NCI-H2107 treated with DMSO at 0.1 percent for 48 hours (cell line): ENCODE measurements at regions not wholly inside any gene's neighbourhood (a gene's known extent, or its start where the extent isn't known, plus 50 kb on each side); places are given as distances from the start of the nearest gene placed in this dataset.

Experiments used
- DNase-seq: peaks from one replicate; lab custom pipeline; 2025; ENCODE audit not compliant: unreplicated experiment; lab: John Stamatoyannopoulos, UW

DNA sequence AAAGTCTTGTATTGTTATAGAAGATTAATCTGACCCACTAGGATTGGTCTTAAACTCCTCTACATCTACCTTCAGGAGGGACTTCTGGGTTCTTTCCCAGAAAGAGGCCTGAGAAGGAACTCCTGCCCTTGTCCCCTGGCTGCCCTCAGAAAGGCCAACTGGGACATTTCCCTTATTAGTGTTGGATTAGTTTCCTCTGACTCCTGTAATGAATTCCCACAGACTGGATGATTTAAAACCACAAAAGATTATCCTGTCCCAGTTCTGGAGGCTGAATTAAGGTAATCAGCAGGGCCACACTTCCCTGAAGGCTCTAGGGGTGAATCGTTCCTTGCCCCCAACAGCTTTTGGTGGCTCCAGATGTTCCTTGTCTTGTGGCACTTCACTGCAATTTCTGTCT is 102.8 kb upstream of the NMNAT3 start:
- no peak for DNase-seq

DNA sequence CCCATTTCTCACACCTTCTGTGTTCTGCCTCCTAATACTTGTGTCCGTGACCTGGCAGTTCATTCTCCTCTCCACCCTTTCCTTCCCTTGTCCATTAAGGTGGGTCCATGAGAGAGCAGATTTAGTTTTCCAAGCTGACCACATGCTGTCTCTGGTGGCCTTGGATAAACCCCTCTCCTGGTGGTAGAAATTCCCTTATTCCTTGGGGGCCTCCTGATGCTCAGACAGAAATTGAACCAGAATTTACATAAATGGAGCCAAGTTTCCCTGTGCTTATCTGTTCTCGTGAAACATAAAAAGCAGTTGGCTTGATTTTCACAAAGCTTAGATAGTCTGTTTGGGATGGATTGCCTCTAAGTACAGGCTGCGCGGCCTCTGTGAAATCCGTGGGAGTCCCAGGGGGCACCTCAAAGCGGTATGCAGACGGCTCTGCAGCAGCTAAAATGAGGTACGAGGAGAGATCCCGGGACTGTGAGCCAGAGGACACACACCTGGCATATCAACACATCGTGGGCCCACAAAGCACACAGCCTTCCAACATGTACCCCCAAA is 101.0 kb upstream of the NMNAT3 start:
- no peak for DNase-seq

DNA sequence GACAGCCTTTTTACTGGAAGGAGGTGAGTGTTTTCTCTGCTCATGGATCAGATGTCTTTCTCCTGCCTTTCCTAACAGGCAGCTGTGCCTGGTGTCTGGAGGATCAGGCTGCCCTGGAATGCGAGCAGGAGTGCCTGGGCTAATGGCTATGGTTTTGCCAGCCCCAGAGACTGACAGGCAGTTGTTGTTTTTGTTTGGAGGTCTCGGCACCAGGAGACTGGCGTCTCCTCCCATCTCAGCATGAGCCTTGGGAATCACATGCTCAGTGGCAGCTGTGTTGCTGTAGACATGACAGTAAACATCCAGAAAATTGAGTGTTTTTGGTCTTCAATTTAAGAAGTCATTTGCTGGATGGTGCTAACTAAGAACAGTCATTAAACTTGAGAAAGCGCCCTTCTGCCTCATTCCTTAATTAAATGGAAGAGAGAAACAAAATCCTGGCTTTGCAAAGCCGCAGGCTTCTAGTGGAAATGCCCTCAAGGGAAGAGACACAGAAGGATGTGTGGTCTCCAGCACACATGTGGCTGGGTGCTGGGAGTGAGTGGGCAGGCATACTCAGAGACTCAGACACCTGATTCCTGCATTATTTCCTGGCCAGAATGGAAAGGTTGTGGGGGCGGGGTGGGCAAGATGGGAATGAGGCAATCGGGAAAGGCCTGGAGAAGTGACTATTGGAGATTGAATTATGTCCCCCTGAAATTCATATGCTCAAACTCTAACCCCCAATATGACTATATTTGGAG is 97.0 kb upstream of the NMNAT3 start:
- DNase-seq: peak; percentile 89

DNA sequence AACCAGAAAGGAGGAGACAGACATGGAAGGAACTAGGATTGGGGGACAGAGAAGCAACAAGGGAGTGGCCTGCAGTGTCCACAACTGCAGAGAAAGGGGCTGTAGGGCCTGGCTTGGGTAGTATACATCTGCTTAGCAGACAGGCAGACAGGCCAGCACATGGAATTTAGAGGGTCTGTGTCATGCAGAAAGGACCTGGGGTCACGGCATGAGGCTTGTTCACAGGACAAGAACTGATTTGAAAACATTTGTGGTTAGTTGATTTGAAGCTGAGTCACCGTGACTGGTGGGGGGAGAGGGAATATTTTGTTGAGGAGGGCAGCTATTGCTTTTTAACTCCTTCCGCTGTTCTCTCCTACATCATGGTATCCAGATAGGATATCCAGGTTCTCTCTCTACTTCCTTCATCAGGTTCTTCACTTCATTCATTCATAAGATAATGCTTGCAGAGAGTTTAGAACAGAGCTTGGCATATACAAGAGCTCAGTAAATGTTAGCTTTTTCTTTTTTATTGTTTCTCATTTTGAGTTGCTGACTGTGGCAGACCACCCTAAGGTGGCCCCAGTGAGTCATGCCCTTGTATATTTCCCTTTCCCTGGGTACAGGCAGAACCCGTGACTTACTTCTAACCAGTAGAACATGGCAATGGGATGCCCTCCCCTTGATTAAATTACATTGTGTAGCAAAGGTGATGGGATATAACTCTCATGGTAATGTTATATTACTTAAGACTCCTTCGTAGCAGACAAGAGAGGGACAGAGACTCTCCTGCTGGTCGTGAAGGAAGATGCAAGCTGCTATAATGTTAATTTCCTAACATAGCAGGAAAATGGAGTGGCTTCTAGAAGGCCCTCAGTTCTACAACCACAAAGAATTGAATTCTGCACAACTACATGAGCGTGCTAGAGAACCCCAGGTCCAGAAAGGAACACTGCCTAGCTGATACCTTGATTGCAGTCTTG is 95.0 kb upstream of the NMNAT3 start:
- DNase-seq: no peak

DNA sequence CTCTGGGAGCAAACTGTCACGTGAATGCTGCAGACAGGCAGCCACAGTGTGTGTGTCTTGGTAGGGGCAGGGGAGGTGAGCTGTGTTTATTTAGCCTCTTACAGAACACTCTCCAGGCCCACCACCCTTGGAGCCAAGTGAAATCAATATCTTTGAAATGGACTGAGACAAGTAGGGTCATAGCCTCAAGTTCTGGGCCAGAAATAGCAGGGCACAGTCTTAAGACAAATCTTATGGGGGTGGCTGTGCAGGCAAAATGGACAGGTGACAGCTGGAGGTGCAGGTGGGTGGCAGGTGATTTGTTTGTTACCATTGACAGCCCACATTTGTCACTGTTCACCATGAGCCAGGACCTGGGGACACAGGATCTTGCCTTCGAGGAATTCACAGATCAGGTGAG is 93.6 kb upstream of the NMNAT3 start:
- DNase-seq: no peak

DNA sequence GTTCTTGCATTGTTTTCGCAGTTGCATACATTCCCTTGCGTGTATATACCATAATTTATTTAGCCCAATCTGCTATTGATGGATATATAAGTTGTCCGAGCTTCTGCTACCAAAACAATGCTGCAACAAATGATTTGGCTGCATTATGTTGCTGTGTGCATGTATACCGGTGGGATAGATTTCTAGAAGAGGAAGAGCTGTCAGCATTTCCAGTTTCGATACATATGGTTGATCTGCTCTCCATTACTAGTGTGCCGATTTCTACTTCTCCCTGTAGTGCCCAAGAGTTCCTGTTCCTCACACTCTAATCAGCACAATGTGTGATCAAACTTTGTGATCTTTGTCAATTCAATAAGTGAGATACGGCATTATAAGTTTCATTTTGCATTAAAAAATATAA is 92.8 kb upstream of the NMNAT3 start:
- no peak for DNase-seq

DNA sequence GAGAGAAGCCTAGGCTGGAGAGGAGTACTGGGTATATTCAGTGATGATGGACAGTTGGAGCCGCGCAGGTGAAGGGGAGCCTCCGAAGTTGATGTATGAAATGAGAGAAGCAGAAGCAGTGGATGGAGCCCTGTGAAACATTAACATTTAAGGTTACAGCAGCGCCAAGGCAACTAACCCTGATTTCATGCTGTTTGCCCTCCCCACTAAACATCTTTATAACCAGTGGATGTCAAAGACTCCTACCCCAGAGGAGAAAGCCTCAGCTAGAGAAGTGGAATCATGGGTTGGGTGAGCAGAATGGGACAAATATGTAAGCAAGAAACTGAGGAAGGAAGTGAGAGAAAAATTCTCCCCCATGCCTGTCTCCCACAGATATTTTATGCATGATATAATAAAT is 92.0 kb upstream of the NMNAT3 start:
- DNase-seq: no peak

DNA sequence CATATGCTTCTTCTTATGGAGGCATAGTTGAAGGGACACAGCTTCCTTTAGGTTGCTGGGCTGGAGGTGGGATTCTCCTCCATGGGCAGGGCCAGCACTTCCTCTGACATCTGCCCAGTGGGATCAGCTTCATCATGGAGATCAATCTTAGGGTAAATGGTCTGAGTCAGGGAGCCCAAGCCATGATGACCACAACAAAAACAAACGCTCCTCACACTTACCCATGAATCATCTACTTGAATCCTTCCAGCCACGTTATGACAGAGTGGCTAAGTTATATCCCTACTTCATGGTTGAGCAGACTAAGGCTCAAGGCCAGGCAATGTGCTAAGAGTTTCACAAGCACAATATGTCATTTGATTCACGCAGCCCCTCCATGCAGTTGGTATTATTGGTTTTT is 87.2 kb upstream of the NMNAT3 start:
- DNase-seq: no peak

DNA sequence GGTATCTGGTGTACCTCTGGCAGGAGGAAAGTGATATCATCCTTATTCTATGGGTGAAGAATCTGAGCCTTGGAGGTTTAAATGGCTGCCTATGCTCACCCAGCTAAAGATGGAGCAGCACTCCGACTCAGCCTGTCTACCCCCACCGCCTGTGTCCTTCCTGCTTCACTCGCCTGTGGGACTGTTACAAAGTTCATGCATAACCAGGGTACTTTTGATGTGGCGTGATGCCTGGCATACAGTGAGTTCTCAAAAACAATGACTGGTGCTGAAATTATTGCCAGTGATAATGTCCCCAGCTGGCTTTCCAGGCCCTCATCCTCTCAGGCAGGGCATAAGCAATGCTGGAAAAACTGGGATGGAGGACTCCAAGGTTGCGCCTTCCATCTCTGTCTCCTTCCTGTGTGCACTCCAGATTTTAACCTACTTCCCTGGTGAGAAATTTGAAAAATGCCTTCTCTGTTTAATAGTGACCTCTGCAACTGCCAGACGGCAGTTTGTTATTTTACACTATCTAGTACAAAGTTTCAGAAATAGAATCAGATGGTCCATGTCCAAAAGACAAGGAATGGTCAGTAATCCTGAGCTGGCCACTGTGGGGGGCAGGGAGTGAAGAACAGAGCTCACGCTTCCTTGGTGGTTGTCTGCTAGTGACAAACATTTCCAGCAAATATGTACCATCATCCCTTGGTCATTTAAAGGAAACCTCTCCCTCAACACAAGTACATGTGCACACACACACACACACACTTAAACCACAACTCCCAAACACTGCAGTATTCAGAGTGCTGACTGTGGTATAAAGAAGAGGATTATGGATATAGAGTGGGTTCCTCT is 86.5 kb upstream of the NMNAT3 start:
- DNase-seq: no peak

DNA sequence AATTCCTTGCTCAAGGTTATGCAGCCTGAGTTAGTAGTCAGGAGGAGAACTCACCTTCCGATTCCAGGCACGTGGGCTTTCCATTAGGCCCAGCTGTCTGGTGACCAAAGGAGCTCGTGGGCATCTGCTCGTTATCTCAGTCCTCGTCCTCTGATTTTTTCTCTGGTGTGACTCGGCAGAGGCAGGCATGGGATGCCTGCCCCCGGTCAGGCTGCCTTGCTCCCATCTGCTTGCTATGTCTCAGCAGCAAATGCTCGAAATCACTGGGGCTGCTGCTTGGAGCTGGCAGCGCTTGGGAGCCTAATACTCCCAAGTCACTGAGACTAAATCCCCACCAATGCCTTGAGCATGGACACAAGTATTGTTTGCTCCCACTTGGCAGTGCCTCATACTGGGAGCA is 84.5 kb upstream of the NMNAT3 start:
- no peak for DNase-seq

DNA sequence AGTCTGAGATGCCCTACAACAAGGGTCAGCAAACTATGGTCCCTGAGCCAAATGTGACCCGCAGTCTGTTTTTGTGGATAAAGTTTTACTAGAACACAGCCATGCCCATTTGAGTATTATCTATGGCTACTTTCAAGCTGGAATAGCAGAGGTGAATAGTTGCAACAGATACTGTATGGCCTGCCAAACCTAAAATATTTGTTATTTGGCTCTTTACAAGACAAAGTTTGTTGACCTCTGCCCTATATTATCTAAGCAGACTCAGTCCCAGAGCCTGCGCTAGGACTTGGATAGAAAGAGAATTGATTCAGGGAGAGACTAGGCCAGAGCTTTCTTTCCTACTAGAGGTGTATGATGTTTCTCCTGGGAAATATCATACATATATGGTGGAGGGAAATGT is 81.7 kb upstream of the NMNAT3 start:
- no peak for DNase-seq

DNA sequence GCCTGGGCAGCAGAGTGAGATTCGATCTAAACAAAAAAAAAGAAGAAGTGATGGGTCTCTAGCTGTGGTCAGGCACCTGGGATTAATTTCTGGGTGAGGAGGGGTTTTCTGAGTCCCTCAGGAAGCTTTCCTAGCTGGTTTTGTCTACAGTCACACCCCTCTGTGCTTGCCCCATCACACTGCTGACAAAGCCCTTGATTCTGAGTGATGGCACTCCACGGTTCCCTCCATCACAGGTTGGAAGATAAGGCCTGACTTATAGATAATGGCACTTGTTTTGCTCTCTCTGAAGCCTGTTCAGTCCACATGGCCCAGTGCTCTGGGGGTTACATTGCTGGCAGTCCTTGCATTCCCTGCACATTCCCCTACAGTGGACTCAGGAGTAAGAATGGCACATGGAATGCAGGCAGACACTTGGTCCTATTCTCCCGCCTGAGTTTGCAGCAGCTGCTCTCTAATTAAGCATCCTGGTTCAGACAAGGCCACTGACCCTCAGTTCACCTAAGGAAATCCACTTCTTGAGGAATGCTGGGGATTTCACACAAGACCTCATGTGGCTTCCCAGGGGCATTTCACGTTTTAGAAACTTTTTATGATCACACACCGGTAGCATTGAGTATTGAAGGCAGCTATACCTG is 81.0 kb upstream of the NMNAT3 start:
- DNase-seq: no peak

DNA sequence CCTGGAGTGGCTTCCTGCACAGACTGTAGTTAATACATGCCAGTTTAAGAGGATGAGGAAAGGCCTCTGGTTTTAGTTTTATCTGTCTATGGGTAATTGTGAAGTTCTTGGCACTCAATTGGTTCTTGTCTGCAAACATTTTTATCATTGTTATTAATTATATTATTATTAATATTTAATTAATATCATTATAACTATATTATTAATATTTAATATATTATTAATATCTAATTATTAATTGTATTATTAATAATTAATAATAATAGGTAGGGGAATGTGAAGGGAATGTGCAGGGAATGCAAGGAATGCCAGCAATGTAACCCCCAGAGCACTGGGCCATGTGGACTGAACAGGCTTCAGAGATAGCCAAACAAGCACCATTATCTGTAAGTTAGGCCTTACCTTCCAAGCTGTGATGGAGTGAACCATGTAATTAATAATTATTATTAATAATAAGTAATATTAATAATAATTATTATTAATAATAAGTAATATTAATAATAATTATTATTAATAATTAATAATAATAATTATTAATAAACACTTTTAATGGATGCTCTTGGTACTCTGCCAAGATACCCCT is 79.8 kb upstream of the NMNAT3 start:
- no peak for DNase-seq

DNA sequence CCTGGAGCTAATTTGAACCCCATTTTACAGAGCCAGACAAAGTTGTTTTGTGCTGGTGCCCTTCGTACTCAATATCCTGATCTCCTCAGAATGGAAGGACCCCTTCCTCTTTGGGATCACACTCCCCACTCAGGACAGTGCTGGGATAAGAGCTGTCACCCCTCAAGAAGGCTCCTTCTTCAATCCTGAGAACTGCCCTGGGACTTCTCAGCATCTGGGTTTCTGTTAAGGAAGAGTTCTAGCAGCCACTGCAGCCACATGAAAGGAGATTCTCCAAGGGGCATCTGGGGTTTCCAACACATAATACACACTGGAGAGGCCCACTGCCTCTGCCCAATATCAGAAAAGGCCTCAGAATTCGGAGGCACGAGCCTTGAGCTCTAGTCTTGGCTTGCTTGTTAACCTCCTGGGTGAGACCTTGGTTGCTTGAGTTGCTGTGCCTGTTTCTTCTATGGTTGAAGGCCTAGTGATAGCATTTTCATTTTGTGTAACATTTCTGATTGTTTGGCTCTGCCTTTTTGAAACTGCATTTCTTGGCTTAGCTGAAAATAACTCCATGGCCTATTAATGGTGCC is 78.8 kb upstream of the NMNAT3 start:
- no peak for DNase-seq

DNA sequence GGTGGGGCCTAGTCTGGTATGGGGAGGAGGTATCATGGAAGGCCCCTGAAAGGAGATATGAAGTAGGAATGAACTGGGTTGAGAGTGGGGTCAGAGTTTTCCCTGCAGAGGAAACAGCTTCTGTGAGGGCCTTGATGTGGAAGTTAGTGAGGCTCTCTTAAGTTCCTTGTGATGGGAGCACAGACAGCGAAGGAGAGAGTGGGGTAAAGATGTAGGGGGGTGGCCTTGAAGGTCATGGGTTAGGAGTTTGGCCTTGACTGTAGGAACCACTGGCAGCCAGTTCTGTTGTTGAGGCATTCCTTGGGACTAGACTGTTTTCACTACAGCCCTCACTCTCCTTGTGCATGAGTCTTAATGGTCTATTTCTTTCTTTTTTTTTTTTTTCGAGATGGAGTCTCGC is 77.8 kb upstream of the NMNAT3 start:
- DNase-seq: no peak

DNA sequence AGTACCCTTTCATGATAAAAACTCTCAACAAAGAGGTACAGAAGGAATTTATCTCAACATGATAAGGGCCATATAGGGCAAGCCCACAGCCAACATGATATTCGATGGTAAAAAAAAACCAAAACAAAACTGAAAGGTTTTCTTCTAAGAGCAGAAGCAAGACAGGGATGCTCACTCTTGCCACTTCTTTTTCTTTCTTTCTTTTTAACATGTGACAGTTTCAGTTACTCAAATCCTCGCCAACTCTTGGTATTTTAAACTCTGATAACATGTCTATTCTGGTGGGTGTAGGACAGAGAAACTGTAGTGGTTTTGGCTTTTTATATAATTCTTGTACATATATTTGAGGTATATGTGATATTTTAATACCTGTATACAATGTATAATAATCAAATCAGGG is 74.0 kb upstream of the NMNAT3 start:
- DNase-seq: no peak

DNA sequence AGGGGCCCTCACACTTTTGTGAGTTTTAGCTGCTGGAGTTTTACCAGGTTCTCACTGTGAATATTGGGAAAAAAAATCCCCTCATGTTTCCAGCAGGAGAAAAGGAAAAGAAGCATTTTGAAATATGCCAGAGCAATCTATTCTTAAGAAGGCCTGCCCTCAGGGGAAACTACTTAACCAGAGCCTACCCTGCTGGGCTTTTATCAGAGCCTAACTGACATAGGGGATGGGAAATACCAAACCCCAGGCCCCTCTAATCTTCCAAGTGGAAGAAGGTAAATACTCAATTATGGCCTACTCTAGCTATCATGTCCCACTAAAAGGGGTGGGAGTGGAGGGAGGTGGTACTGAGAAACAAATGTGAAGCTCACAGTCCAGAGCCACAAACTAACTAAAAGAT is 68.7 kb upstream of the NMNAT3 start:
- no peak for DNase-seq

DNA sequence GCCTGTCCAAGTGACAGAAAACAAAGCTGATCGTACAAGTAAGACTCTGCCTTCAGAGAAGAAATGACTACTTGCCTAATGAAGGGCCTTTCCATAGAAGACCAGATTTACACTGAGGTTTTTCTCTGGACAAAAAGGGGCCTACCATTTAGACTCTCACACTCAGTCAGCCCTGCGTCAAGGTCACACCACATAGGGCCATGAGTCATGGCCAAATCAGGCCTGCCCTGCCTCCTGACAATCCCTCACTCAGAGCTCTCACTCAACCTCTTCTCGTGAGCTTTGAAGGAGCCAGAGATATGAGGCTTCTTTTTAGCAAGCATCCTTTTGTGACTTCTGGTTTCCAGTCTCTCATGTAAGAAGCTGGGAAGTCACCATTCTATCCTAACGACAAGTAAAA is 68.1 kb upstream of the NMNAT3 start:
- no peak for DNase-seq

DNA sequence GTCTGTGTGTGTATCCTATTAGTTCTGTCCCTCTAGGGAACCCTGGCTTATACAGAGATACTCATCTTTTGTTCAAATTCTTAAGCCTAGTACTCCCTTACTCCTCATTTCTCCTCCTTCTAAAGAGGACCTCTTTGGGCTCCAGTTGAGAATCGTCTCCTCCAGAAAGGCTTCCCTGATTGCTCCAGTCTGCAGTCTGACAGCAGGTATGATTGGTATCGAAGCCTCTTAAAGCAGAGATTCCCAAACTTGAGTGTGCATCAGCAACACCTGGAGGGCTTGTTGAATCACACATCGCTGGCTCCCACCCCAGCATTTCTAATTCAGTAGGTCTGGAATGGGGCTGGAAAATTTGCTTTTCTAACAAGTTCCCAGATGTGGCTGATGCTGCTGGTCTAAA is 60.9 kb upstream of the NMNAT3 start:
- no peak for DNase-seq
